Neural cell (in vitro differentiated cells): ENCODE measurements at regions not wholly inside any gene's neighbourhood (a gene's known extent, or its start where the extent isn't known, plus 50 kb on each side); places are given as distances from the start of the nearest gene placed in this dataset.

Experiments used
- H2AFZ ChIP-seq: fragments of 200-600, 300-800 bp; sonication (generic), shearing (Covaris generic); 2 replicates; pipeline ENCODE4 v1.6.0; 2014; ENCODE audit warnings: low read depth, mild to moderate bottlenecking, antibody characterized with exemption, low read length, moderate library complexity
- H3F3A ChIP-seq: fragments of 200-600 bp; shearing (Covaris generic); 2 replicates; pipeline ENCODE4 v1.6.1; 2016; ENCODE audit warnings: mild to moderate bottlenecking, moderate library complexity, mixed read lengths, antibody characterized with exemption, low read length; ENCODE audit not compliant: insufficient read depth, poor library complexity, severe bottlenecking
- H3K27ac ChIP-seq: fragments of 200-600, 300-800 bp; sonication (generic), shearing (Covaris generic); 2 replicates; pipeline ENCODE4 v1.5.1; 2014; ENCODE audit warnings: mild to moderate bottlenecking, low read length, moderate library complexity
- H3K27me3 ChIP-seq: fragments of 300-800, 200-600 bp; sonication (generic), shearing (Covaris generic); 2 replicates; pipeline ENCODE4 v1.6.0; 2014; ENCODE audit warnings: mild to moderate bottlenecking, low read depth, low read length, moderate library complexity; ENCODE audit not compliant: insufficient read depth
- H3K36me3 ChIP-seq: fragments of 300-800, 200-600 bp; sonication (generic), shearing (Covaris generic); 2 replicates; pipeline ENCODE4 v1.5.1; 2014; ENCODE audit warnings: mild to moderate bottlenecking, antibody characterized with exemption, low read length, moderate library complexity; ENCODE audit not compliant: insufficient read depth
- H3K4me2 ChIP-seq: fragments of 300-800, 200-600 bp; sonication (generic), shearing (Covaris generic); 2 replicates; pipeline ENCODE4 v1.6.0; 2014; ENCODE audit warnings: mild to moderate bottlenecking, low read length
- H3K4me3 ChIP-seq: fragments of 300-800, 200-600 bp; sonication (generic), shearing (Covaris generic); 2 replicates; pipeline ENCODE4 v1.5.1; 2014; ENCODE audit warnings: mild to moderate bottlenecking, low read length, moderate library complexity
- H3K79me2 ChIP-seq: fragments of 200-600 bp; shearing (Covaris generic); replicated peaks from 2 replicates; pipeline ENCODE4 v1.6.0; 2014; ENCODE audit warnings: mild to moderate bottlenecking, low read length, moderate library complexity; ENCODE audit not compliant: insufficient read depth
- H3K9ac ChIP-seq: fragments of 300-800, 200-600 bp; sonication (generic), shearing (Covaris generic); 2 replicates; pipeline ENCODE4 v1.6.1; 2016; ENCODE audit warnings: mild to moderate bottlenecking, low read length, mixed read lengths
- H3K9me2 ChIP-seq: fragments of 200-600 bp; shearing (Covaris generic); 2 replicates; pipeline ENCODE4 v1.6.1; 2016; ENCODE audit warnings: mild to moderate bottlenecking, low read length, mixed read lengths; ENCODE audit not compliant: insufficient read depth
- H3K9me3 ChIP-seq: fragments of 200-600, 300-800 bp; sonication (generic), shearing (Covaris generic); 2 replicates; pipeline ENCODE4 v1.6.1; 2016; ENCODE audit warnings: mild to moderate bottlenecking, mixed run types, low read length, moderate library complexity, mixed read lengths
- H4K20me1 ChIP-seq: fragments of 200-600 bp; shearing (Covaris generic); 2 replicates; pipeline ENCODE4 v1.6.1; 2016; ENCODE audit warnings: mild to moderate bottlenecking, mixed run types; ENCODE audit not compliant: insufficient read depth
- CTCF ChIP-seq: fragments of 450-650 bp; IDR thresholded peaks from 2 replicates; pipeline ENCODE4 v1.5.1; 2014; ENCODE audit warnings: antibody characterized with exemption, mild to moderate bottlenecking, moderate library complexity; ENCODE audit not compliant: poor library complexity, severe bottlenecking
- EP300 ChIP-seq: fragments of 450-650 bp; conservative IDR thresholded peaks from 2 replicates; pipeline ENCODE4 v1.6.1; 2014; ENCODE audit warnings: antibody characterized with exemption, mild to moderate bottlenecking, moderate library complexity; ENCODE audit not compliant: poor library complexity, severe bottlenecking
- EZH2 ChIP-seq: fragments of 200-600, 300-800 bp; shearing (Covaris generic), sonication (generic); IDR thresholded peaks from 2 replicates; pipeline ENCODE4 v1.6.1; 2014; ENCODE audit warnings: antibody characterized with exemption, low read length, borderline replicate concordance, mild to moderate bottlenecking; ENCODE audit not compliant: insufficient read depth, poor library complexity, severe bottlenecking
- MXI1 ChIP-seq: fragments of 450-650 bp; conservative IDR thresholded peaks from 2 replicates; pipeline ENCODE4 v1.6.1; 2014; ENCODE audit warnings: antibody characterized with exemption, mild to moderate bottlenecking; ENCODE audit not compliant: poor library complexity, severe bottlenecking
- POLR2AphosphoS5 ChIP-seq: IDR thresholded peaks from 2 replicates; pipeline ENCODE4 v1.6.1; 2012
- RAD21 ChIP-seq: fragments of 450-650 bp; conservative IDR thresholded peaks from 2 replicates; pipeline ENCODE4 v1.6.1; 2014; ENCODE audit warnings: antibody characterized with exemption, mild to moderate bottlenecking, moderate library complexity
- REST ChIP-seq: IDR thresholded peaks from 2 replicates; pipeline ENCODE4 v1.6.1; 2012; ENCODE audit warnings: borderline replicate concordance
- SMC3 ChIP-seq: fragments of 450-650 bp; conservative IDR thresholded peaks from 2 replicates; pipeline ENCODE4 v1.6.1; 2014; ENCODE audit warnings: antibody characterized with exemption, mild to moderate bottlenecking, moderate library complexity; ENCODE audit not compliant: poor library complexity
- TAF1 ChIP-seq: IDR thresholded peaks from 2 replicates; pipeline ENCODE4 v1.6.1; 2012; ENCODE audit warnings: low read depth

GRCh38 chr2:128727914-128728313 is 409.2 kb upstream of the HS6ST1 start:
- no peaks in the 10 kb centered on the region for H3F3A ChIP-seq
- H3K27me3 ChIP-seq, result no peaks in the 10 kb centered on the region
- no peak overlapping the region for H2AFZ ChIP-seq
- no peak overlapping the region for H3K4me2 ChIP-seq
- no peaks in the 10 kb centered on the region for H3K36me3 ChIP-seq
- H3K79me2 ChIP-seq, result no peaks in the 10 kb centered on the region
- no peaks in the 10 kb centered on the region for H3K9me2 ChIP-seq
- H3K27ac ChIP-seq, result no peak overlapping the region
- H3K9me3 ChIP-seq, result no peaks in the 10 kb centered on the region
- no peaks in the 10 kb centered on the region for H4K20me1 ChIP-seq
- TF ChIP-seq EZH2, result no peak
- no peak for TF ChIP-seq TAF1
- no peak for TF ChIP-seq EP300
- no peak for TF ChIP-seq CTCF
- no peak for TF ChIP-seq SMC3
- TF ChIP-seq RAD21, result no peak
- TF ChIP-seq REST, result no peak
- no peak for TF ChIP-seq MXI1
- TF ChIP-seq POLR2AphosphoS5, result no peak
- H3K4me3 ChIP-seq, result no peak overlapping the region
- no peak overlapping the region for H3K9ac ChIP-seq

GRCh38 chr2:128729051-128729450 is 410.4 kb upstream of the HS6ST1 start:
- Histone ChIP-seq H3K27me3 (no peaks in the 10 kb centered on the region), H4K20me1 (no peaks in the 10 kb centered on the region), H2AFZ (no peak overlapping the region), H3K4me2 (no peak overlapping the region), H3K36me3 (no peaks in the 10 kb centered on the region), H3K9me3 (no peaks in the 10 kb centered on the region), H3K79me2 (no peaks in the 10 kb centered on the region), H3K4me3 (no peak overlapping the region), H3F3A (no peaks in the 10 kb centered on the region), H3K9me2 (no peaks in the 10 kb centered on the region), H3K27ac (no peak overlapping the region), H3K9ac (no peak overlapping the region)
- TF ChIP-seq SMC3 (no peak), REST (no peak), RAD21 (no peak), MXI1 (no peak), POLR2AphosphoS5 (no peak), EZH2 (no peak), EP300 (no peak)
